ENCODE measurements at regions not wholly inside any gene's neighbourhood (a gene's known extent, or its start where the extent isn't known, plus 50 kb on each side); places are given as distances from the start of the nearest gene placed in this dataset.
"Not testable (repeated sequence)": the region's sequence is repeated elsewhere in the genome, so short reads cannot be mapped to it uniquely, and the experiment has no call there.

DNA sequence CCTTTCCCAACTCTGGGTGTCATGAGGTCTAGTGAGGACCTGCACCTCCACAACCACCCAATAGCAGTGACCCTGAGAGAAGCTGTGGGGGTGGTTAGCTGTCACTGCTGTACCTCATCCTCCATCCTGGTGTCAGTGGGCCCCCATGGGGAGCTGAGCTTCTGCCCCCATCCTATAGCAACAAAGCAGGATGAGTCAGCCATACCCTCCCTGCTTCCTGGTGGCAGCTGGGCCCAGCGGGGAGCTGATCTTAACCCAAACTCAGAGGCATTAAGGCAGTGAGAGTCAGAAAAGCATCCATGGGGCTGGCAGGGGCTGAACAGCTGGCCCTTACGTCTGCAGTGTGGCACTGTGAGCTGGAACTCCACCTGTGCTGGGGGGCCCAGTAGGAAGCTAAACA, 247.8 kb upstream of the HDAC4 start:
- no peak for TF ChIP-seq CTCF (IDR thresholded peaks at IDR 0.05; ENCODE audit: low read depth, low read length)
- H3K4me3 ChIP-seq (ENCODE audit: low read depth, low read length) = no peak overlapping the region

GRCh38 chr2:239647052-239647819, 246.4 kb upstream of the HDAC4 start:
- TF ChIP-seq CTCF (IDR thresholded peaks at IDR 0.05; ENCODE audit: low read depth, low read length) = no peak
- H3K4me3 ChIP-seq (ENCODE audit: low read depth, low read length) = no peak overlapping the region

DNA sequence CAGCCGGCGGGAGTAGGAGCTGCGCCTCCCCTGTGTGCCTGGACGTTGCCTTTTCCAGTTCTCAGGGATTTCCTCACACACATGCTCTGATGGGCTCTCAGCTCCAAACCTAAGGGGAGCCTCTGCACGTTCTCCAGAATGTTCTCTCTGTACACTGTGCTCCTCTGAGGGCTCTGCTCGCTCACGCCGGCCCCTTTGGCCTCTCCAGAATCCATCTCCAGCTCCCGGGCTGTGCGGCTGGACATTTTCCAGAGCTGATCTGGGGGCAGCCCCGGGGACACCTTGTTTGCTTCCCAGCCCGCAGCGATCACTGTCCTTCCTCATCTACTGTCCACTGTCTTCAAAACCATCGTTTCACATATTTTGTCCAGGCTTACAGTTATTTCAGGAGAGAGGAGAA, 245.4 kb upstream of the HDAC4 start:
- no peak for TF ChIP-seq CTCF (IDR thresholded peaks at IDR 0.05; ENCODE audit: low read depth, low read length)

DNA sequence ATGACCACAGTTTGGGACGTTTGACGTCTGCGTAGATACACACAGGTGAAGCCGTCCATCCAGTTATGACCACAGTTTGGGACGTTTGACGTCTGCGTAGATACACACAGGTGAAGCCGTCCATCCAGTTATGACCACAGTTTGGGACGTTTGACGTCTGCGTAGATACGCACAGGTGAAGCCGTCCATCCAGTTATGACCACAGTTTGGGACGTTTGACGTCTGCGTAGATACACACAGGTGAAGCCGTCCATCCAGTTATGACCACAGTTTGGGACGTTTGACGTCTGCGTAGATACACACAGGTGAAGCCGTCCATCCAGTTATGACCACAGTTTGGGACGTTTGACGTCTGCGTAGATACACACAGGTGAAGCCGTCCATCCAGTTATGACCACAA, 243.8 kb upstream of the HDAC4 start:
- H3K4me3 ChIP-seq (ENCODE audit: low read depth, low read length) = not testable (repeated sequence)

More for the DNA sequence above, 245.4 kb upstream of the HDAC4 start:
- no peak overlapping the region for H3K4me3 ChIP-seq (ENCODE audit: low read depth, low read length)

GRCh38 chr2:239644011-239644410, 243.2 kb upstream of the HDAC4 start:
- no peak for TF ChIP-seq CTCF (IDR thresholded peaks at IDR 0.05; ENCODE audit: low read depth, low read length)

GRCh38 chr2:239642406-239643004, 241.7 kb upstream of the HDAC4 start:
- TF ChIP-seq CTCF (IDR thresholded peaks at IDR 0.05; ENCODE audit: low read depth, low read length) = no peak
- no peak overlapping the region for H3K4me3 ChIP-seq (ENCODE audit: low read depth, low read length)

More at GRCh38 chr2:239644011-239644410, 243.2 kb upstream of the HDAC4 start:
- H3K4me3 ChIP-seq (ENCODE audit: low read depth, low read length) = no peak overlapping the region

DNA sequence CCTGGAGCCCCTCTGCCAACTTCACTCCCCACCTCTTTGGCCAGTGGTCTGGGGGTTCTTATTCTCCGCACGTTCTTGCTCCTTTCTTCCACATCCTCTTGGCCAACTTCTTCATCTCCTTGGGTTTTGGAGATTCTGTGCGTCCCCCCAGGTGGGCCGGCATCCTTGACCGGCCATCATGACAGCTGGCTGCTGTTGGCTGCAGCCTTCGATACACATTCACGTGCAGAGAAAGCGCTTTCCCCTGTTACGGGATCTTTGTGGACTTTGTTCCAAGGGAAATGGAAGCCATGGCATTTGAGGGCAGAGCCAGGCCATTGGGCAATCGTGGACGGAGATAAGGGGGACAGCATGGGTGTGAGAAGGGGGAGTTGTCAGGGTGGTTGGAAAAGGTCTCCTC, 241.1 kb upstream of the HDAC4 start:
- H3K4me3 ChIP-seq (ENCODE audit: low read depth, low read length) = not testable (repeated sequence)

DNA sequence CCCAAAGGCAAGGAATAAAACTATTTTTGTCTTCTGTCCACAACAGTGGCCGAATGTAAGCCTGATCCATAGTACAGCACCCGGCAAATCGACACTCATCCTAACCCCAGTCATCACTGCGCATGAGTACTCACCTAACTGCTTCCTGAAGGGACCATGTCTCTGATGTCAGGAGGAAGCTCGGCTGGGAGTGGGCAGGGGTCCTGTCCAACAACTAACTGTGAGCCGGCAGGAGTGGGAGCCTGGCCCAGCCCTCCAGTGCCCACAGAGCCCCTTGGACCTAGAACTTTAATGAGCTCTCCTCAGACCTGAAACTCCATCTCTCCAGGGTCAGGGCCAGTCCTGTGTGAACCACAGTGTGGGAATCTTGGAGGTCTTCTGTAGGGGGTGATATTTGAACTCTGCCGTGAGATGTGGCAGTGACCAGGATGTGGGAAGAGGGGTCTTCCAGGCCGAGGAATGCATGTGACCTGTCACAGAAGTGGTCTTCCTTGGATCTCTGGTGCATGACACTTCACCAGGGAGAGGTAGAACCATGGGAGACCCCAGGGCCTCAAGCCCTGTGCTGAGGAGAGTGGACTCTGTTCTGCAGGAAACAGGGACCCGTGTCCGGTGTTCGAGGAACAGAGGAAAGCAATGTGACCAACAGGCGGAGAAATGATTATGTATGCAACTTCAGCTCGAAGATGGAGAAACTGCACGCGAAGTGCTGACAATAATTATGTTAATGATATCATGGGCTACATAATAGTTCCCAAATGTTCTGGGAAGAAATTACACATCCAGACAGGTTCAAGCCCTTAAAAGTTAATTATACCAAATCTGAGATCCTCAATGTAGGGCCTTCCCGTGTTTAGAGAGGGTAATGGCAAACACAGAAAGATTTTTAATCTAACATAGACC, 240.1 kb upstream of the HDAC4 start:
- TF ChIP-seq CTCF (IDR thresholded peaks at IDR 0.05; ENCODE audit: low read depth, low read length) = no peak
- no peak overlapping the region for H3K4me3 ChIP-seq (ENCODE audit: low read depth, low read length)

All from WI38 (cell line).